Skeletal muscle tissue (tissue), 3 donors: ENCODE measurements at regions not wholly inside any gene's neighbourhood (a gene's known extent, or its start where the extent isn't known, plus 50 kb on each side); places are given as distances from the start of the nearest gene placed in this dataset.
"Not testable (repeated sequence)": the region's sequence is repeated elsewhere in the genome, so short reads cannot be mapped to it uniquely, and the experiment has no call there.

ENCODE experiments used
- H3K27ac ChIP-seq: one replicate; pipeline ENCODE4 v1.7.0; 2013; ENCODE audit warnings: mild to moderate bottlenecking, low read depth, low read length, inconsistent platforms
- H3K27me3 ChIP-seq, 3 donors: one replicate each; pipeline ENCODE4 v1.7.0; 2013; ENCODE audit warnings: low read length in 3 of 3; ENCODE audit not compliant: control insufficient read depth in 3 of 3, insufficient read depth in 3 of 3
- H3K36me3 ChIP-seq, 3 donors: one replicate each; pipeline ENCODE4 v1.7.0; 2013; ENCODE audit warnings: low read length in 3 of 3; ENCODE audit not compliant: control insufficient read depth in 3 of 3, insufficient read depth in 3 of 3
- H3K4me1 ChIP-seq, 3 donors: one replicate each; pipeline ENCODE4 v1.7.0; 2013; ENCODE audit warnings: low read length in 3 of 3, mild to moderate bottlenecking in 3 of 3; ENCODE audit not compliant: control insufficient read depth in 3 of 3, insufficient read depth in 3 of 3
- H3K4me3 ChIP-seq, 3 donors: one replicate each; pipeline ENCODE4 v1.7.0; 2013; ENCODE audit warnings: low read length in 3 of 3
- H3K9ac ChIP-seq, 3 donors: one replicate each; pipeline ENCODE4 v1.7.0; 2013; ENCODE audit warnings: low read length in 3 of 3, mild to moderate bottlenecking in 3 of 3, moderate library complexity in 2 of 3, low read depth in 1 of 3
- H3K9me3 ChIP-seq, 3 donors: one replicate each; pipeline ENCODE4 v1.7.0; 2013; ENCODE audit warnings: low read length in 3 of 3; ENCODE audit not compliant: control insufficient read depth in 3 of 3
- donor health status: Osteomylitis.

GRCh38 chr14:106790189-106791036 lies 1264.0 kb downstream of the TMEM121 start:
- H3K27ac ChIP-seq: no peak overlapping the region
- H3K36me3 ChIP-seq: no peaks in the 10 kb centered on the region
- H3K4me3 ChIP-seq: no peak overlapping the region
- peaks cover 0 to 2% (median 0%) of the 10 kb centered on the region in 3 donors for H3K27me3 ChIP-seq
- no peaks in the 10 kb centered on the region for H3K4me1 ChIP-seq
- H3K9ac ChIP-seq: no peak overlapping the region
- H3K9me3 ChIP-seq: no peaks in the 10 kb centered on the region

DNA sequence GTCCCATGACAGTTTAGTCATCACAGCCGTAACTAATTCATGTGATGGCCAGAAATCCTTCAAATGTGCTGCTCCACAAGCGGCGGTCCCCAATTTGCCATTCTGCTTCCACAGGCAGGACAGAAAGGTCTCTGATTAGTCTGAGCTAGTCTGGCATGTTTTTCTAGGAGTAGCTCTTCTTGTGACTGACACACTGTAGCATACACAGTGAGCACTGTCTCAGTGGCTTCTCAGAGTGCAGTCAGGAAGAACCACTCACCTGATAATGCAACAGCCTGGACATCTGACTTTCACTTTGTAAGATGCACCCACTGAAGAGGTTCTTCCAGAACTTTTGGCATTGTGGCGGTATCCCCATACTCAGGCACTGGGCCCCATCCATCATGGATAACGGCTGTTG lies 1266.2 kb downstream of the TMEM121 start:
- no peak overlapping the region for H3K27ac ChIP-seq
- H3K36me3 ChIP-seq: no peaks in the 10 kb centered on the region
- no peaks in the 10 kb centered on the region for H3K4me1 ChIP-seq
- peaks cover 0 to 2% (median 0%) of the 10 kb centered on the region in 3 donors for H3K27me3 ChIP-seq
- no peak overlapping the region for H3K9ac ChIP-seq
- no peak overlapping the region for H3K4me3 ChIP-seq
- no peaks in the 10 kb centered on the region for H3K9me3 ChIP-seq

- not testable (repeated sequence) for H3K27ac ChIP-seq, H3K9ac ChIP-seq, H3K4me1 ChIP-seq, H3K27me3 ChIP-seq, H3K4me3 ChIP-seq, H3K9me3 ChIP-seq, H3K36me3 ChIP-seq
These were observed 1271.8 kb downstream of the TMEM121 start for GRCh38 chr14:106798166-106798565.

DNA sequence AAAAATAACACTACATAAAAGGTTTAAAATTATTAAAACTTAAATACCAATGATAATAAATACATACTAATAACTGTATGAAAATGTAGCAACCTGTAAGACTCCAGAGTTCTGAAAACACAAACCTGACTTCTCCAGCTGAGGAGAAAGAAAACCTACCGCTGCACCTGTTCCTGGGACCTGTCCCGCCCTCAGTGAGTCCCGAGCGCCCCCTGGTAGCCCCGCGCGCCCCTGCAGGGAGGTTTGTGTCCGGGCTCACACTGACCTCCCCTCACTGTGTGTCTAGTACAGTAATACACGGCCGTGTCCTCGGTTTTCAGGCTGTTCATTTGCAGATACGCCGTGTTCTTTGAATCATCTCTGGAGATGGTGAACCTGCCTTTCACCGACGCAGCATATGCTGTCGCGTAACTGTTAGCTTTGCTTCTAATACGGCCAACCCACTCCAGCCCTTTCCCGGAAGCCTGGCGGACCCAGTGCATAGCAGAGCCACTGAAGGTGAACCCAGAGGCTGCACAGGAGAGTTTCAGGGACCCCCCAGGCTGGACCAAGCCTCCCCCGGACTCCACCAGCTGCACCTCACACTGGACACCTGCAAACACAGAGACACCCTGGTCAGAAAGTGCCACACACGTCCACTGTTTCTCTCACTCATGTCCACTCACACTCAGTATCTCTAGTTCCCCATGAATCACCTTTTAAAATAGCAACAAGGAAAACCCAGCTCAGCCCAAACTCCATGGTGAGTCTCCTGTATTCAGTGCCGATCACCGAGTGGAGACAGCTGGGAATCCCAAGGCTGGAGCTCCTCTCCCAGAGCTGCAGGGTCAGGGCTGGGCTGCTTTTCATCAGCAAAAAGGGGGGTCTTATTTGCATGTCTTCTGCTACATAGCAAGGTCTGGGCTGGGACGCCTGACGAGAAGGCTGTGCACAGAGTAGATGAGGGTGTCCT lies 1276.3 kb downstream of the TMEM121 start:
- Histone ChIP-seq H3K4me1 (no peaks in the 10 kb centered on the region), H3K9me3 (no peaks in the 10 kb centered on the region), H3K27me3 (peaks cover 0 to 3% (median 0%) of the 10 kb centered on the region in 3 donors), H3K4me3 (no peak overlapping the region), H3K36me3 (no peaks in the 10 kb centered on the region), H3K27ac (no peak overlapping the region), H3K9ac (no peak overlapping the region)

- H3K9ac ChIP-seq: no peak overlapping the region
- H3K27ac ChIP-seq: no peak overlapping the region
- no peaks in the 10 kb centered on the region for H3K36me3 ChIP-seq
- H3K4me1 ChIP-seq: no peaks in the 10 kb centered on the region
- H3K27me3 ChIP-seq: peaks cover 0 to 3% (median 0%) of the 10 kb centered on the region in 3 donors
- no peak overlapping the region for H3K4me3 ChIP-seq
- no peaks in the 10 kb centered on the region for H3K9me3 ChIP-seq
These were observed 1277.0 kb downstream of the TMEM121 start for GRCh38 chr14:106803379-106803778.

GRCh38 chr14:106807493-106807892 lies 1281.1 kb downstream of the TMEM121 start:
- H3K9ac ChIP-seq: no peak overlapping the region
- no peak overlapping the region for H3K4me3 ChIP-seq

GRCh38 chr14:106808458-106808857 lies 1282.1 kb downstream of the TMEM121 start:
- Histone ChIP-seq H3K27ac (no peak overlapping the region), H3K36me3 (no peaks in the 10 kb centered on the region), H3K9ac (no peak overlapping the region), H3K27me3 (peaks cover 0 to 3% (median 0%) of the 10 kb centered on the region in 3 donors), H3K9me3 (no peaks in the 10 kb centered on the region), H3K4me3 (no peak overlapping the region), H3K4me1 (no peaks in the 10 kb centered on the region)

More at GRCh38 chr14:106807493-106807892, 1281.1 kb downstream of the TMEM121 start:
- Histone ChIP-seq H3K36me3 (no peaks in the 10 kb centered on the region), H3K4me1 (no peaks in the 10 kb centered on the region), H3K27me3 (peaks cover 0 to 3% (median 0%) of the 10 kb centered on the region in 3 donors), H3K27ac (no peak overlapping the region), H3K9me3 (no peaks in the 10 kb centered on the region)

GRCh38 chr14:106808907-106809306 lies 1282.5 kb downstream of the TMEM121 start:
- no peaks in the 10 kb centered on the region for H3K9me3 ChIP-seq
- no peak overlapping the region for H3K4me3 ChIP-seq
- H3K27me3 ChIP-seq: peaks cover 0 to 3% (median 0%) of the 10 kb centered on the region in 3 donors
- H3K36me3 ChIP-seq: no peaks in the 10 kb centered on the region
- no peak overlapping the region for H3K9ac ChIP-seq
- H3K4me1 ChIP-seq: no peaks in the 10 kb centered on the region
- H3K27ac ChIP-seq: no peak overlapping the region

GRCh38 chr14:106809615-106810014 lies 1283.2 kb downstream of the TMEM121 start:
- no peak overlapping the region for H3K9ac ChIP-seq
- H3K27ac ChIP-seq: no peak overlapping the region
- H3K4me3 ChIP-seq: no peak overlapping the region
- H3K4me1 ChIP-seq: no peaks in the 10 kb centered on the region
- peaks cover 0 to 3% (median 0%) of the 10 kb centered on the region in 3 donors for H3K27me3 ChIP-seq
- no peaks in the 10 kb centered on the region for H3K36me3 ChIP-seq
- H3K9me3 ChIP-seq: no peaks in the 10 kb centered on the region

GRCh38 chr14:106810168-106810567 lies 1283.8 kb downstream of the TMEM121 start:
- H3K9ac ChIP-seq, H3K27me3 ChIP-seq, H3K9me3 ChIP-seq, H3K27ac ChIP-seq, H3K4me3 ChIP-seq, H3K36me3 ChIP-seq, H3K4me1 ChIP-seq: not testable (repeated sequence)
